NCI-H2029 treated with DMSO at 0.1 percent for 48 hours (cell line): ENCODE measurements at regions not wholly inside any gene's neighbourhood (a gene's known extent, or its start where the extent isn't known, plus 50 kb on each side); places are given as distances from the start of the nearest gene placed in this dataset.
"Not testable (repeated sequence)": the region's sequence is repeated elsewhere in the genome, so short reads cannot be mapped to it uniquely, and the experiment has no call there.

Experiments used
- DNase-seq: peaks from one replicate; lab custom pipeline; 2025; lab: John Stamatoyannopoulos, UW

- no peak for DNase-seq
Observed at GRCh38 chr13:90797335-90797734, 550.2 kb upstream of the MIR17HG start.

- DNase-seq = no peak
Observed at GRCh38 chr13:90798381-90798780, 549.1 kb upstream of the MIR17HG start.

- DNase-seq = no peak
Observed at GRCh38 chr13:90800082-90800746, 547.3 kb upstream of the MIR17HG start.

GRCh38 chr13:90801621-90802020, 545.9 kb upstream of the MIR17HG start:
- DNase-seq = no peak

GRCh38 chr13:90803210-90803609, 544.3 kb upstream of the MIR17HG start:
- DNase-seq = no peak

- no peak for DNase-seq
Observed at GRCh38 chr13:90806016-90806615, 541.4 kb upstream of the MIR17HG start.

- no peak for DNase-seq
Observed at GRCh38 chr13:90806892-90807291, 540.6 kb upstream of the MIR17HG start.

GRCh38 chr13:90808838-90809237, 538.6 kb upstream of the MIR17HG start:
- no peak for DNase-seq

GRCh38 chr13:90824032-90824431, 523.5 kb upstream of the MIR17HG start:
- DNase-seq = no peak

GRCh38 chr13:90826688-90827087, 520.8 kb upstream of the MIR17HG start:
- no peak for DNase-seq

- DNase-seq = no peak
Observed at GRCh38 chr13:90830782-90831181, 516.7 kb upstream of the MIR17HG start.

GRCh38 chr13:90833951-90834350, 513.5 kb upstream of the MIR17HG start:
- DNase-seq = no peak

GRCh38 chr13:90834700-90835099, 512.8 kb upstream of the MIR17HG start:
- no peak for DNase-seq

GRCh38 chr13:90835826-90836225, 511.7 kb upstream of the MIR17HG start:
- DNase-seq = no peak

GRCh38 chr13:90838317-90838960, 509.0 kb upstream of the MIR17HG start:
- DNase-seq = no peak

- DNase-seq = no peak
Observed at GRCh38 chr13:90839061-90839460, 508.4 kb upstream of the MIR17HG start.

GRCh38 chr13:90846936-90847335, 500.6 kb upstream of the MIR17HG start:
- no peak for DNase-seq

GRCh38 chr13:90853666-90854065, 493.8 kb upstream of the MIR17HG start:
- DNase-seq = not testable (repeated sequence)

- no peak for DNase-seq
Observed at GRCh38 chr13:90857921-90858320, 489.6 kb upstream of the MIR17HG start.

- DNase-seq = no peak
Observed at GRCh38 chr13:90866006-90866405, 481.5 kb upstream of the MIR17HG start.

GRCh38 chr13:90867336-90867683, 480.2 kb upstream of the MIR17HG start:
- peak; percentile 41 for DNase-seq

- DNase-seq = no peak
Observed at GRCh38 chr13:90868321-90868920, 479.1 kb upstream of the MIR17HG start.

GRCh38 chr13:90869580-90869979, 477.9 kb upstream of the MIR17HG start:
- DNase-seq = no peak
